Stimulated activated CD8-positive, alpha-beta memory T cell treated with anti-CD3 and anti-CD28 coated beads, Interleukin-7, amount 100 ng/mL, for 4 hours (primary cell): ENCODE measurements at regions not wholly inside any gene's neighbourhood (a gene's known extent, or its start where the extent isn't known, plus 50 kb on each side); places are given as distances from the start of the nearest gene placed in this dataset.
"Not testable (repeated sequence)": the region's sequence is repeated elsewhere in the genome, so short reads cannot be mapped to it uniquely, and the experiment has no call there.

ENCODE experiments used
- DNase-seq, 2 donors: peaks; one replicate each; pipeline ENCODE4 v3.0.0-alpha.2; 2020; ENCODE audit warnings: low read depth in 2 of 2

DNA sequence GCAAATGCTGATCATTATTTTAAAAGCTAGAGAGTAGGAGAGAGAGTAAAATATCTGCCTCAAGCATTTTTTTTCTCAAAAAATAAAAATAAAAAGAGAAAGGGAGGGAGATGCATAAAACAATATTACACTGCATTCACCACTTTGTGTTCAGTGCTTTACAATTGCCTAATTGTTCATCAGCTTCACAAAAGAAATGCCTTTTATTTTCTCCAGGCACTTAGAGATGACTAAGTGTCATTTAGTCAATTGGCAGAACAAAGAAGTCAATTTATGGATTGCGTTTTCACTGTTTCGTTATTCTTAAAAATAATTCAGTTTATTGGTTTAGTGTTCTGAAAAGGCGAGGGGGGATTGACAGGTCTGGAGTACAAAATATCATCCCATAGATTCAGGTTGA, 232.5 kb upstream of the CCNH start:
- no peak for DNase-seq

DNA sequence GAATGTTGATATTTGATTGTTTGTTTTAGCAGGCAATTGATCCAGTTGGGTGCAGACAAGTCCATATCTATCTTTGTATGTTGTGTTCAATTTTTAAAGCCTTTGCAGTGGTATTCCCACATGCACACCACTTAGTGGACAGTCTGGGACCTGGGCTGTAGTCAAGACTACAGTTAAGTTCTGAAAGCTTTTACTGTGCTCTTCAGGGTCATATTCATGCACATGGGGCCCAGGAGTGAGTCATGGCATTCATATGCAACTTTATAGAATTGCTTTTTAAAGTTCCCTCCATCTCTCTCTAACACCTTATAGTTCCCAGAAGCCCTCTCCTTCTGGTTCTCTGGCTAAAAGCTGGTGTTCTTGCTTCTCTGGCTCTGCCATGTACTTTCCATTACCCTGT, 228.2 kb upstream of the CCNH start:
- DNase-seq: no peak

DNA sequence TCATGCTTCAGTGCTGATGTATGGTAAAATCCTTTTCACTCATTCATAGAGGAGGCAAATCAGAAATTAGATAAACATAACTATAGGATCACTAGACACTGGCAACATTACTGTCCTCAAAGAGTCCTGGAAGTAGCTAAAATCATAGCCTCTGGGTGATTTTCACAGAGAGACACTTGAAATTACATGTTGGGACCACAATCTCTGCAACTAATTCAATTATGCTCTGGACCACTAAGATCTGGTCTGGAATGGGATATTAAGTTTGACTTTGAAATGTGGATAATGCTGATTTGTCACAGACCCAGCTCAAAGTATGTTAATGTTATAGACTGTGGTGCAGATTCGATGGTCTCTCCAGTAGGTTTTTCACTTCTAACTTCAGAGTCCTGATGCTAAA, 214.6 kb upstream of the CCNH start:
- DNase-seq: no peak

DNA sequence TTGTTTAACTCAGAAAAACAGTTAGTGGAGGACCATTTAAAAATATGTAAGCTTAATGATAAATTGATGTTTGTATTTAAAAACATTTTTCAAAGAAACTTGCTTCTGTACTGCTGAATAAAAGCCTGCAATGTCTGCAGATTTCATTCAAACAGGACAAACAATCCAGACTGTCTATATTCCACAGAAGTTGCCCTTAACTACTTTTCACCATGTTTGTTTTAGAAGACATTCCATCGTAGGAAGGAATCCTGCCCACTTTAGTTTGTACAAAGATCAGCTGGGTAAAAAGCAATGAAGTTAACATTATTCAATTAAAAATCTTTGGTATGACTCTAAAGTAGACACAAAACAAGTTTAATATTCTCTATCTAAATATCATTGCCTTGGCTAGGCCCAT, 195.7 kb upstream of the CCNH start:
- no peak for DNase-seq

DNA sequence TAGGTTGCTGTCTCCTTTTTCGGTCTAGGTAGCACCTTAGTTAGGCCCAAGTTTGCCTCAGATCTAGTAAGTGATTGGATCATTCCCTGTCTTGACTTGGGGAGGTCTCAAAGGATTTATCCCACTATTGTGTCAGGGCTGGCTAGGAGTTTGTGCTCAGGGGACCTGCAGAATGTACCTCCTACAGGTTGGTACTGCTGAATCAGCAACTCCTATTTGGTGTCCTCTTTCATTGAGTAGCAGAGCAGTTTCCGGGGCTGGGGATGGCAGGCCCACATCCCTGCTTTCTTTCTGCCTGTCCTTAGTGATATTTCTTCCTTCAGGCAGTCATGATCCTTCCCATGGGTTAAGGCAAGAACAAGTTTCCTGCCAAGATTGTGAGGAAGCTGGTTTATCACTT, 192.9 kb upstream of the CCNH start:
- no peak for DNase-seq

DNA sequence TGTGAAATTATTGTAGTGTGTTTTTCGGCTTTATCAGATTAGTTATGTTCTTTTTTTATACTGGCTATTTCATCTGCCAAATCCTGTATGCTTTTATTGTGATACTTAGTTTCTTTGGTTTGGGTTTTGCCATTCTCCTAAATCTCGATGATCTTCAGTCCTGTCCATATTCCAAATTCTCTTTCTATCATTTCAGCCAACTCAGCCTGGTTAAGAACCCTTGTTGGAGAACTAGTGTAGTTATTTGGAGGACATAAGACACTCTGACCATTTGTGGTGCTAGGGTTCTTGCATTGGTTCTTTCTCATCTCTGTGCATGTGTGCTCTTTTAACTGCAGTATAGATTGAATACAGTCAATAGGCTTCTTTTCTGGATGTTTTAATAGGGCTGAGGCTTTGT, 187.0 kb upstream of the CCNH start:
- no peak for DNase-seq

DNA sequence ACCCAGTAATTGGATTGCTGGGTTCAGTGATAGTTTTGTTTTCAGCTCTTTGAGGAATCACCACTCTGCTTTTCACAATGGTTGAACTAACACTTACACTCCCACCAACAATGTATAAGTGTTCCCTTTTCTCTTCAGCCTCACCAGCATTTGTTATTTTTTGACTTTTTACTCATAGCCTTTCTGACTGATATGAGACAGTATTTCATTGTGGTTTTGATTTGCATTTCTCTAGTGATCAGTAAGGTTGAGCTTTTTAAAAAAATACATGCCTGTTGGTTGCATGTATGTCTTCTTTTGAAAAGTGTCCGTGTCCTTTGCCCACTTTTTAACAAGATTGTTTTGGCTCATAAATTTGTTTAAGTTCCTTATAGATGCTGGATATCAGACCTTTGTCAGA, 185.7 kb upstream of the CCNH start:
- DNase-seq: no peak

DNA sequence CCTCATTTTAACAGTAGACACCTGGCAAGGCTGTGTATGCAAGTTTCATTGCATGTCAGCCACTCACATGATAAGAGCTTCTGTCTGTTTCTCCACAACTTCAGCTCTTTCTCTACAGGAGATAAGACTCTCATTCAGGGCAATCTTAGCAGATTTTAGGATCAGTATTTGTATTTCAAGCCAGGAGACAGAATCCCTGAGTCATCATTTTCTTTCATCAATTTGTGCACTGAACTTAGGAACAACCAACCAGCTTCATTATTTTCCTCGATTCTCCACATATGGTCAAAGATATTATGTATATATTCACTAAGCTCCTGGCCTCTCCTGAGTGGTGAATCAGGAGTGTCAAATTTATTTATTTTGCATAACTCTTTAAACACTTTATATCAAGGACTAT, 181.8 kb upstream of the CCNH start:
- DNase-seq: no peak

DNA sequence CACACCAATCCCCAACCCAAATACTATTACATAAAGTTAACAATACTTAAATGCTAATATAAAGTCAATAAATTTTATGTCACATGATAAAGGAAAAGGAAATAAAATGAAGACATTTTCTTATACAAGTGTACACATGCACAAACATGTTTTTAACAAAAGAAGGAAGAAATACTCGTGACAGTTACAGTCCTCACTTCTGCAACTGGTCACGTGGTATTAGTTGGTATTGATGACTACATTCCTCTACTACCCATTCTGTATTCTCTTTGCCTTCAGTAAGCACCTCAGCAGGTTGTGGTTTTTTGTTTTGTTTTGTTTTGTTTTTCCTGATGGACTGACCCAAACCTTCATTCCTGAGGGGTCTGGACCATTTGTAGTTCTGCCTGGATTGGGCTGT, 176.9 kb upstream of the CCNH start:
- DNase-seq: no peak

DNA sequence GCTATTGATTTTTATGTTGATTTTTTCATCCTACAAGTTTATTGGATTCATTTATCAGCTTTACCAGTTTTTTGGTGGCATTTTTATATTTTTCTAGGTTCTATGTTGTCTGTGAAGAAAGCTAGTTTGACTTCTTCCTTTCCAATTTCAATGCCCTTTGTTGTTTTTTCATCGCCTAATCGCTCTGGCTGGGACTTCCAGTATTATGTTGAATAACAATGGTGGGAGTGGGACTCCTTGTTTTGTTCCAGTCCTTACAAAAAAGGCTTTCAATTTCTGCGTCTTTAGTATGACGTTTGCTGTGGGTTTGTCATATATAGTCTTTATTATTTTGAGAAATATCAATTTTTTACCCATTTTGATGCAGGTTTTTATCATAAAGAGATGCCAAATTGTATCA, 175.6 kb upstream of the CCNH start:
- DNase-seq: no peak

DNA sequence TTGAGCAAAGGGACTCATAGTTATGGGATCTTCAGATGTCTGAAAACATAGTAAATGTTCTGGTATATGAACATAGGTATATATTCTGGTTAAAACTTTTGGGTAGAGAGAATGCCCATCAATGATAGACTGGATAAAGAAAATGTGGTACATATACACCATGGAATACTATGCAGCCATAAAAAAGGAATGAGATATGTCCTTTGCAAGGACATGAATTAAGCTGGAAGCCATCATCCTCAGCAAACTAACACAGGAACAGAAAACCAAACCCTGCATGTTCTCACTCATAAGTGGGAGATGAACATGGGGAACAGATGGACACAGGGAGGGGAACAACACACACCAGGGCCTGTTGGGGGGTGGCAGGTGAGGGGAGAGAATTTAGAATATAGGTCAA, 171.0 kb upstream of the CCNH start:
- not testable (repeated sequence) for DNase-seq

DNA sequence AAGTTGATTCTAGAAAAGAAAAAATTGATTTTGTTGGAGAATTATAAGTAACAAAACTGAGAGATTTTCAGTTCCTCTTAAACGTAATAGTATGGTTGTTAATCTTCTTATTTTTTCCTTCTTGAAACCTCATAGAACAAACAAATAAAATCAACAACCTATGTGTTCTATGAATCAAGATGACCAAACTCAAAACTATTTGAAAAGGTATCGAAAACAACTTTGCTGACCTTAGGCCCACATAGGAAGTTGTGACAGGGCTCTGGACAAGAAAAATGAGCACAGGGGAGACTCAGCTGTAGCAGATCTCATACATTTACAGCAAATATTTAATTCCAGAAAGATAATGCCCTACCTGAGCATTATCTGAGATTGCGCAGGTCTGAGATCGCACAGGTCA, 169.4 kb upstream of the CCNH start:
- no peak for DNase-seq

DNA sequence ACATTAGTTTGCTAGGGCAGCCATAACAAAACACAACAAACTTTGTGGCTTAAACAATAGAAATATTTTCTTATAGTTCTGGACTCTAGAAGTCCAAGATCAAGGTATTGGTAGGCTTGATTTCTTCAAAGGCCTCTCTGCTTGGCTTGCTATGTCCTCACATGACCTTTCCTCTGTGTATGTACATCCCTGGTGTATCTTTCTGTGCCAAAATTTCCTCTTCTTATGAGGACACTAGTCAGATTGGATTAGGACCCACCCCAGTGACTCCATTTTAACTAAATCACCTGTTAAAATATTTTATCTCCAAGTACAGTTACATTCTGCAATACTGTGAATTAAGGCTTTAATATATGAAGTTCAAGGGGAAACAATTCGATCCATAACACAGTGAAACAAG, 168.9 kb upstream of the CCNH start:
- no peak for DNase-seq

DNA sequence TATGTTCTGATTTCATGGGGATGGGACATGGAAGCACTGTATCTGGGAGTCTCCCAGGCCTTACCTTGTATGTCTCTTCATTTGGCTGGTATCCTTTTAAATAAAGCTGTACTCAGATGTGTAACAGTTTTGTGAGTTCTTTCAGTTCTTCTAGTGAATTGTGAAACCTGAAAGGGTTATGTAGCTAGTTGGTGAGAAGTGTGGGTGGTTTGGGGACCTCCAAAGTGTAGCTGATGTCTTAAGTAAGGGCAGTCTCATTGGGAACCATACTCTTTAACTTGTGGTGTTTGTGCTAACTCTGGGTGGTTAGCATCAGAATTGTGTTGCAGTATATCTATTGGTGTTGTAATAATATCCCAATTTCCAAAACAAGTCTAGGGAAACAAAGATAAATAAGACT, 166.9 kb upstream of the CCNH start:
- no peak for DNase-seq

DNA sequence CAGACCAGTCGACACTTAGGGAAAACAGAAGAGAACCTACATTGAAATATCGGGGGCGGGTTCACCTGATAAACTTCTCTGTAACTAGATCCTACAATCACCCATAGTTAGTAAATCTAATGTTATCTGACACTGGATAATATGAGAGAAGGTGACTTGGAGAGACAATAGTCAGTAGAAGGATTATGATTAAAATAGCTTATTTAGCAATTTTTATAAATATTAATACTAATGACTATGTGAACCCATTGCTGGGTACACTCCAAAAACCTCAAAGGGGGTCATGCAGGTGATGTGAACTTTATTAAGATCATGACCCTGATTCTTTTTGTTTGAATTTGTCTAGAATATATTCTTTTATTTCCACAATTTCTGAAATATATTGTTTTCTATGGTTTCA, 164.1 kb upstream of the CCNH start:
- no peak for DNase-seq

DNA sequence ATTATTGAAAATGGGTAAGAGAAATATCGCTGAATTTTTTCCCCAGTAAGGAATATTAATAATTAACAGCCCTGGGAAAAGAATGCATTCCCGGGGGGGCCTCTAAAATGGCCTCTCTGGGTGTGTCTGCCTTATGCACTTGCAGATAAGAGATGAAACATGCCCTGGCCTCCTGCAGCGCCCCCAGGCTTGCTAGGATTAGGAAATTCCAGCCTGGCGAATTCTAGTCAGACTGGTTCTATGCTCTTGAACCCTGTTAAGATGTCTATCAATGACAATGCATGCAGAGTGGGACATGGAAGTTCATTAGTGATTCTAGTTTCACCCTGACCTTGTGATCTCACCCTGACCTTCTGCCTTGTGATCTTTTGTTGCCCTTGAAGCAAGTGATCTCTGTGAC, 163.6 kb upstream of the CCNH start:
- DNase-seq: not testable (repeated sequence)

DNA sequence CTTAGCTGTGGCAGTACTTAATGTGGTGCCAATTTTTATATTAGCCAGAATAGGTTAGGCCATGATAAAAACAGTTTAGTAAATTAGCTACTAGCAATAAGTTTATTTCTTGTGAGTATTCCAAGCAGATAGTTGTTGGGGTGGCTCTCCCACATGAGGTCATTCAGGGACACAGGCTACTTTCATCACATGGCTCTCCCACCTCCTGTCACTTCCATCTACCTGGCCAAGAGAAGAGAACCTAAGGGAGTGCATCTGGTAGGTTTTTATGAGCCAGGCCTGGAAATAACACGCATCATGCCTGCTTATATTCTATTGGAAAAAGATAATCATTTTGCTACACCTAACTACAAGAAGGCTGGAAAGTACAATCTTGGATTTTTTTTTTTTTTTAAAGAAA, 161.4 kb upstream of the CCNH start:
- no peak for DNase-seq

DNA sequence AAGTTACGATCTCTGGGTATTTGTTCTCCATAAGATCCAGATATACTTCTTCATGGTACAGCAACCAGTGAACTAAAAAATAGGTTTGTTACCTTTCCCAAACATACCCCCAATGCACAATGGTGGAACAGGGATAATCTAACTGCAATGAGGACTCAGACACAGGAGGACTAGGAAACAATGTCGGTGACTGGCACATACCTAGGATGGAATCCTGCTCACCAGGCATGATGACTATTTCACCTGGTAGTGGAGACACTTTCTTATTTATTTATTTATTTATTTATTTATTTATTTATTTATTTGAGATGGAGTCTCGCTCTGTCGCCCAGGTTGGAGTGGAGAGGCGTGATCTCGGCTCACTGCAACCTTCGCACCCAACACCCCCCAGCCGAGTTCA, 159.9 kb upstream of the CCNH start:
- DNase-seq: no peak

DNA sequence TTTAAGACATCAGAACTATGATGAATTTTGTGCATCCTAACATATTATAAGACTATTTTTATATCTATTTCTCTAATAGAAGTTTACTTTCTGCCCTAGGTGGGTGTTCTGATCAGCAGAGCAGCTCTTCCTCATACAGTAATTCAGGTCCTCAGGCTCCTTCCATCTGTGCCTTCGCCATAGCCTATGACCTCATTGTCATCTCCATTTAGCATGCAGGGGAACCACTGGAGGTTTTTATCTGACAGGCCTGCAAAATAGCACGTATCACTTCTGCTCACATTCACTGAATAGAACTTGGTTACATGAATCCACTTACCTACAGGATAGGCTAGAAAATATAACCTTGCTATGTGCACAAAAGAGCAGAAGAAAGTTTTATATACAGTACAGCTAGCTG, 159.4 kb upstream of the CCNH start:
- DNase-seq: no peak

DNA sequence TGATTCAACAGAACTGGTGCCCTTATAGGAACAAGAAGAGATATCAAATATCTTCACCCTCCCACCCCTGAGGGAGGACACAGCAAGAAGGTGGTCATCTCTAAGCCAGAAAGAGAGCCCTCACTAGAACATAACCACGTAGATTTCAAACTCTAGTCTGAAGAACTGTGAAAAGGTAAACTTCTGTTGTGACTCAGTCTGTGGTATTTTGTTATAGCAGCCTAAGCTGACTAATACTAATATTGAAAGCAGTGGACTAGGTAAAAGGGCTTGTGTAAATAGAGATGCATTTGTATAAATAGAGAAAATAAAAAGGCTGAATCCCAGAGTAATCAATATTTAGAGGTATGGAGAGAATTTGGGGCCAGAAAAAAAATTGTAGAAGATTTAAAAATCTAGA, 157.6 kb upstream of the CCNH start:
- no peak for DNase-seq

DNA sequence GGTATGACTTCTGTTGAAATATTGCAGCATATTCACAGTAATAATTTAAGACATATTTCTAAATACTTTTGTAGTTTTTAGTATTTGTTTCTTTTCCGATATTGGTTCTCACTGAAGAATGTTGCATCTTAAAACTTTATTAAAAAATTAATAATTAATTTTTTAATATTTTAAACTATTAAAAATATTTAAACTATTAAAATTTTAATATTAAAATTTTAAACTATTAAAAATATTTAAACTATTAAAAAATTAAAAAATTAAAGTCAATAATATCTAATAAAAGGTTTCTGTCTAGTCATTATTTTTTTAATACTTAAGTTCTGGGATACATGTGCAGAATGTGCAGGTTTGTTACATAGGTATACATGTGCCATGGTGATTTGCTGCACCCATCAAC, 149.3 kb upstream of the CCNH start:
- DNase-seq: no peak

DNA sequence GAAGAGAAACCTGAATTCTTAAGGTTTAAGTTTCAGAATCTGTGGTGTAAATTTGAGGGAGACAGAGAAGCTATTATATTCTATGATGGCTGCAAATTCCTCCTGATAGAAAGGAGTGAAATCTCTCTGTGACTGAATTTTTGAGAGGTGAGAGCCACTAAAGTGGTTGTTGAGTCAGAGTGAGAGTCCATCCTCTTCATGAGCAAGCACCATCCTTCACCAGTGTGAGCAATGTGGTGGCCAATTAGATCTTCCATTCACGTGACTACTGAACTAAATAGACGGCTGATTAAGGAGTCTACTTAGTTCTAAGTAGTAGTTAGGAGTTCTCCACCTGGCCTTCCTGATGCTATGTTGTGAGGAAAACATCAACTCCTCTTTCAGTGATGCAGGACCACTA, 147.8 kb upstream of the CCNH start:
- DNase-seq: no peak

DNA sequence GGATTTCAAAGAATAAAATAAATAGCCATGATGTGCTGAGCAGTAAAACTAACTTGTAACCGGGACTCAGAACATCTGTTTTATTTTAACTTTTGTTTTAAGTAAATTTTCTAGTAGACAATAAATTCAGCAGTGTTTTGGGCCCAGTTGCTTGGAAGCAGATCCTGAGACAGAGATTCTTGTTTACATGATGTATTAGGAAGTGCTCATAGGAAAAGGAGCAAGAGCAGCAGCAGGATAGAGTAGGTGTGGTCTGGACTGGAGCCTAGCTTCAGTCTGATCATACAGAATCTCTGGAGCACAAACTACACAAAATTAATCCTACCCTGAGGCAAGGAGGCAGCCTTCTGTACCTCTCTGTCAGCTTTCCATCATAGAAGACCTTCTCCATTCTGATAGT, 139.2 kb upstream of the CCNH start:
- DNase-seq: no peak

DNA sequence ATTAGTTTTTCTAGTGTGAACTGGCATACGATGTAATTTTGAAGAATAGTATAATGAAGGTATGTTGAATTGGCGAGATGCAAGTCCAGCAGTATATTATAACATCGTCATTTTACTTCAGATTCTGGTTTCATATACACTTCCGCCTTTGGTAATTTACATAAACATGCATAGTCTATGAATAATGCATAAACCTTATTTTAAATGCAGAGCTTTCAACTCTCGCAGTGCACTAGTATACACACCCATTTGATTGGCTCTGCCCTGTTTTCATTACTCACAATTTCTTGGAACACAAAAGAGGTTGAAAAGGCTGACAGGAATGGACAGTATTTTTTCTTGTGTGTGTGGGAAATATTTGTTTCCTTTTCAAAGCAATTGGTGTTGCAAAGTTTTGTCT, 128.9 kb upstream of the CCNH start:
- no peak for DNase-seq

DNA sequence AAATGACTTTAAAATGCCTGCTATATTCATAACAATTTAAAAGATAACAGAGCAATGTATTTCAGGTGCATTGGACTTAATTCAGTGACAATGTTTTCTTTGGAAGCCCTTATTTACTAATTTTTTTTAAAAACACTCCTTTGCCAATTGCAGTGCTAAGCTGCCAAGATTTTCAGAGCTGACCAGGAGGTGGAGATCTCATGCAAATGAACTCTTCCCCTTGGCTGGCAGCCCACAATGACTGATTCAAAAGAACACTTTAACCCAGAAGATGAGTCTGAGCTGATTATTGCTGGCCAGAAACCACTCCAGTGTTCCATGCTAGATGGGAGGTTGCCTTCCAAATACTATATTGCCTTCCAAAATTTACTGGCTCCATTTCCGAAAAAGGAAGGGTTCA, 128.3 kb upstream of the CCNH start:
- DNase-seq: no peak
